ENCODE measurements at regions not wholly inside any gene's neighbourhood (a gene's known extent, or its start where the extent isn't known, plus 50 kb on each side); places are given as distances from the start of the nearest gene placed in this dataset.

- Histone ChIP-seq H3K36me3 (no peaks in the 10 kb centered on the region), H3K4me3 (no peak overlapping the region), H3K27ac (no peak overlapping the region), H3K4me1 (peaks cover 27% of the 10 kb centered on the region), H3K27me3 (no peaks in the 10 kb centered on the region), H3K9me3 (no peaks in the 10 kb centered on the region)
- no peak for TF ChIP-seq EP300 (IDR thresholded peaks at IDR 0.05)
- TF ChIP-seq POLR2AphosphoS5 (IDR thresholded peaks at IDR 0.05), result no peak
- TF ChIP-seq POLR2A (IDR thresholded peaks at IDR 0.05), result no peak
- TF ChIP-seq CTCF (IDR thresholded peaks at IDR 0.05), result no peak
- DNase-seq (ENCODE audit: low spot score in 2 of 2), result no peak
- WGBS, result 100% methylated on average over 3 of the region's 7 CpGs
Measured at GRCh38 chr22:27477171-27477570, 324.4 kb downstream of the MN1 start.

GRCh38 chr22:27480487-27480886 lies 321.1 kb downstream of the MN1 start:
- no peaks in the 10 kb centered on the region for H3K36me3 ChIP-seq
- no peak for TF ChIP-seq POLR2A (IDR thresholded peaks at IDR 0.05)
- no peak for TF ChIP-seq EP300 (IDR thresholded peaks at IDR 0.05)
- TF ChIP-seq POLR2AphosphoS5 (IDR thresholded peaks at IDR 0.05), result no peak
- TF ChIP-seq CTCF (IDR thresholded peaks at IDR 0.05), result no peak
- DNase-seq (ENCODE audit: low spot score in 2 of 2), result no peak

GRCh38 chr22:27482402-27482801 lies 319.2 kb downstream of the MN1 start:
- no peaks in the 10 kb centered on the region for H3K27me3 ChIP-seq
- no peak for DNase-seq (ENCODE audit: low spot score in 2 of 2)
- no peak overlapping the region for H3K27ac ChIP-seq
- no peaks in the 10 kb centered on the region for H3K4me1 ChIP-seq
- no peaks in the 10 kb centered on the region for H3K36me3 ChIP-seq
- H3K9me3 ChIP-seq, result no peaks in the 10 kb centered on the region
- WGBS, result 54% methylated on average over 11 of the region's 11 CpGs
- H3K4me3 ChIP-seq, result no peak overlapping the region
- TF ChIP-seq EP300 (IDR thresholded peaks at IDR 0.05) (no peak), POLR2AphosphoS5 (IDR thresholded peaks at IDR 0.05) (no peak), POLR2A (IDR thresholded peaks at IDR 0.05) (no peak), CTCF (IDR thresholded peaks at IDR 0.05) (no peak)

More at GRCh38 chr22:27480487-27480886, 321.1 kb downstream of the MN1 start:
- H3K4me3 ChIP-seq, result no peak overlapping the region
- H3K4me1 ChIP-seq, result peaks cover 9% of the 10 kb centered on the region
- H3K9me3 ChIP-seq, result no peaks in the 10 kb centered on the region
- H3K27ac ChIP-seq, result no peak overlapping the region
- WGBS, result 90% methylated on average over 3 of the region's 9 CpGs
- no peaks in the 10 kb centered on the region for H3K27me3 ChIP-seq

GRCh38 chr22:27483095-27483785 lies 318.3 kb downstream of the MN1 start:
- Histone ChIP-seq H3K27ac (no peak overlapping the region), H3K4me1 (no peaks in the 10 kb centered on the region), H3K27me3 (no peaks in the 10 kb centered on the region), H3K4me3 (no peak overlapping the region), H3K36me3 (no peaks in the 10 kb centered on the region), H3K9me3 (no peaks in the 10 kb centered on the region)
- WGBS, result 74% methylated on average over 12 of the region's 12 CpGs
- no peak for DNase-seq (ENCODE audit: low spot score in 2 of 2)
- TF ChIP-seq CTCF (IDR thresholded peaks at IDR 0.05) (no peak), POLR2A (IDR thresholded peaks at IDR 0.05) (no peak), POLR2AphosphoS5 (IDR thresholded peaks at IDR 0.05) (no peak), EP300 (IDR thresholded peaks at IDR 0.05) (no peak)

- 82% methylated on average over 3 of the region's 3 CpGs for WGBS
- Histone ChIP-seq H3K27me3 (no peaks in the 10 kb centered on the region), H3K27ac (no peak overlapping the region), H3K4me3 (no peak overlapping the region), H3K9me3 (no peaks in the 10 kb centered on the region), H3K4me1 (no peaks in the 10 kb centered on the region), H3K36me3 (no peaks in the 10 kb centered on the region)
- no peak for DNase-seq (ENCODE audit: low spot score in 2 of 2)
- TF ChIP-seq EP300 (IDR thresholded peaks at IDR 0.05) (no peak), POLR2AphosphoS5 (IDR thresholded peaks at IDR 0.05) (no peak), CTCF (IDR thresholded peaks at IDR 0.05) (no peak), POLR2A (IDR thresholded peaks at IDR 0.05) (no peak)
Measured at GRCh38 chr22:27485842-27486241, 315.7 kb downstream of the MN1 start.

Data from suprapubic skin (tissue), 4 donors.